22Rv1 (cell line): ENCODE measurements at regions not wholly inside any gene's neighbourhood (a gene's known extent, or its start where the extent isn't known, plus 50 kb on each side); places are given as distances from the start of the nearest gene placed in this dataset.
"Not testable (repeated sequence)": the region's sequence is repeated elsewhere in the genome, so short reads cannot be mapped to it uniquely, and the experiment has no call there.

Experiments
- H3K27ac ChIP-seq: fragments of 450-650 bp; 2 replicates; pipeline ENCODE4 v1.5.1; 2017
- ZFX ChIP-seq: fragments of 450-650 bp; IDR thresholded peaks from 2 replicates; pipeline ENCODE4 v1.6.1; 2017; ENCODE audit warnings: antibody characterized with exemption, borderline replicate concordance
- TF ChIP-seq, protein P1 (sequence below): fragments of 450-650 bp; IDR thresholded peaks from 2 replicates; pipeline ENCODE4 v1.5.1; 2017; ENCODE audit warnings: mild to moderate bottlenecking

- TF ChIP-seq, protein P1, sequence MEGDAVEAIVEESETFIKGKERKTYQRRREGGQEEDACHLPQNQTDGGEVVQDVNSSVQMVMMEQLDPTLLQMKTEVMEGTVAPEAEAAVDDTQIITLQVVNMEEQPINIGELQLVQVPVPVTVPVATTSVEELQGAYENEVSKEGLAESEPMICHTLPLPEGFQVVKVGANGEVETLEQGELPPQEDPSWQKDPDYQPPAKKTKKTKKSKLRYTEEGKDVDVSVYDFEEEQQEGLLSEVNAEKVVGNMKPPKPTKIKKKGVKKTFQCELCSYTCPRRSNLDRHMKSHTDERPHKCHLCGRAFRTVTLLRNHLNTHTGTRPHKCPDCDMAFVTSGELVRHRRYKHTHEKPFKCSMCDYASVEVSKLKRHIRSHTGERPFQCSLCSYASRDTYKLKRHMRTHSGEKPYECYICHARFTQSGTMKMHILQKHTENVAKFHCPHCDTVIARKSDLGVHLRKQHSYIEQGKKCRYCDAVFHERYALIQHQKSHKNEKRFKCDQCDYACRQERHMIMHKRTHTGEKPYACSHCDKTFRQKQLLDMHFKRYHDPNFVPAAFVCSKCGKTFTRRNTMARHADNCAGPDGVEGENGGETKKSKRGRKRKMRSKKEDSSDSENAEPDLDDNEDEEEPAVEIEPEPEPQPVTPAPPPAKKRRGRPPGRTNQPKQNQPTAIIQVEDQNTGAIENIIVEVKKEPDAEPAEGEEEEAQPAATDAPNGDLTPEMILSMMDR = no peak
- no peak for TF ChIP-seq ZFX
- no peak overlapping the region for H3K27ac ChIP-seq
Measured at GRCh38 chr5:87524217-87524616, 111.5 kb upstream of the CCNH start.

DNA sequence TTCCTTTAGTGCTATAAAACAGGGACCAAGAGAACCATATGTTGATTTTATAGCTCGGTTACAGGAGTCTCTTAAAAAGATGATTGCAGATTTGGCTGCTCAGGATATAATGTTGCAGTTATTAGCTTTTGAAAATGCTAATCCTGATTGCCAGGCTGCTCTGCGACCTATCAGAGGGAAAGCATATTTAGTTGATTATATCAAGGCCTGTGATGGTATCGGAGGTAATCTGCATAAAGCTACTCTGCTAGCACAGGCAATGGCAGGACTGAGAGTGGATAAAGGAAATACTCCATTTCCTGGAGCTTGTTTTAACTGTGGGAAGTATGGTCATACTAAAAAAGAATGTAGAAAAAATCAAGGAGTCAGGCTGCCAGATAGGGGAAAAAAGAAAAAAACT is 99.0 kb upstream of the CCNH start:
- not testable (repeated sequence) for H3K27ac ChIP-seq

DNA sequence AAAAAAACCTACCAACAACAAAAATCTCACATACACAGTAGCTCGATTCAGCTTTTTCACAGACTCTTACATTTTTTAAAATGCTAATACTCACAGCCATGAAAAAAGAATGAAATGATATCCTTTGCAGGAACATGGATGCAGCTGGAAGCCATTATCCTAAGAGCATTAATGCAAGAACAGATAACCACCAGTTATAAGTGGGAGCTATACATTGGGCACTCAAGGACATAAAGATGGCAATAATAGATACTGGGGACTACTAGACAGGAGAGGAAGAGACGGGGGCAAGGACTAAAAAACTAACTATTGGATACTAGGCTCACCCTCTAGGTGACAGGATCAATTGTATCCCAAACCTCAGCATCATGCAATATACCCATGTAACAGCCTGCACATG is 90.3 kb upstream of the CCNH start:
- no peak overlapping the region for H3K27ac ChIP-seq
- TF ChIP-seq, protein P1 = no peak
- TF ChIP-seq ZFX = no peak

- H3K27ac ChIP-seq = no peak overlapping the region
- TF ChIP-seq, protein P1 = no peak
- no peak for TF ChIP-seq ZFX
Measured at GRCh38 chr5:87499478-87500410, 87.0 kb upstream of the CCNH start.
